HPDE6-E6E7 (cell line): ENCODE measurements at regions not wholly inside any gene's neighbourhood (a gene's known extent, or its start where the extent isn't known, plus 50 kb on each side); places are given as distances from the start of the nearest gene placed in this dataset.
"Not testable (repeated sequence)": the region's sequence is repeated elsewhere in the genome, so short reads cannot be mapped to it uniquely, and the experiment has no call there.

Experiments
- DNase-seq: peaks from one replicate; pipeline ENCODE4 v3.0.0; 2011; ENCODE audit warnings: missing footprints; ENCODE audit errors: extremely low spot score

DNA sequence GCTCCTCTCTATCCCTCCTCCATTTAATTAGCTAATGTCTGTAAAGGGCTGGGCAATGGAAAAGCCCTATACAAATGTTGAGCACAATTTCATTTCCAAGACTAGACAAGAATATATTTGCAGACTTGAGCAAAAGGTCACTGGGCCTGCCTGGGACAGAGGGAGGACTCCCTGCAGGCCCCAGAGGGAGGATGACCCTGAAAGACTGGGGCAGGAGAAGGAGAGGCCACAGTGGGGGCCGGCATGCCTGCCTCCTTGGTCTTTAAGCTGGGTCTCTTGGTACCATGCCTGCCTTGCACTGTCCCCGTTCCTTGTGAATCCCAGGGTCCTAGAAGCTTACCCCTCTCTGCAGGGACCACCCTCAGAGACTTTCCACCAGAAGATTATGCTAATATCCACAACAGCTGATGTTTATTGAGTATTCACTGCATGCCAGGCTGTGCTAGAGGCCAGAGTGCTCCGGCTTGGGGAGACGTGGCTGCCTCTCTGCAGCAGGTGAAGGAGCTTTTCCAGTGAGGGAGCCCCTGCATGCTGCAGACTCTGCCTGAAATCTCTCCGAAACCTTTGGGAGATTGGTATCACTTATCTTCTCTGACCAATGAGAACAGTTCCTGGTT, 72.7 kb upstream of the HSPA9 start:
- no peak for DNase-seq

DNA sequence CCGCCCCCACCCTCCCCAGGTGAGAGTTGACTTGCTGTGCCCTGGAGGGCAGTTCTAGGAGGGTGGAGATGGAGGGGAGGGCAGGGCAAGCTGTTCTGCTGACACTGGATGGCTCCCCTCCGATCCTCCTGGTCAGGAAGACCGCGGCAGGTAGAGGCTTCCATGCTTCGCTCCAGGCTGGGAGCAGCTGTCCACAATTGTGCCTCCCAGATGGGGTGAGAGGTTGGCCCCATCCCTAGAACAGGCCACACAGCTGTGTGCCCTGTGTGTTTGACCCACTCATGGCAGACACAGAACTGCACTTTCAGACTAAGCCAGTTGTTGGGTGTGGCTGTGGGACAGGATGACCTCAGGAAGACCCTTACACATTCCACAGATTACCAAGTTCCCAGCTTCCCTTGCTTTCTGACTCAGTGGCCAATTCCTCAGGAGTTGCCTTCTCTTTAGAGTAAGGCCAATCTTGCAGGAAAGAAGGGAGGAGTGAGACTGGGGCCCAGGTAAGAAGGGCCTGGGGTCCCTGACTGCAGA, 72.1 kb upstream of the HSPA9 start:
- DNase-seq: no peak

GRCh38 chr5:138646671-138647070, 71.5 kb upstream of the HSPA9 start:
- no peak for DNase-seq

- DNase-seq: no peak
Measured at GRCh38 chr5:138645778-138646575, 70.8 kb upstream of the HSPA9 start.

- no peak for DNase-seq
Measured at GRCh38 chr5:138643040-138643791, 68.0 kb upstream of the HSPA9 start.

GRCh38 chr5:138641547-138642298, 66.5 kb upstream of the HSPA9 start:
- no peak for DNase-seq

DNA sequence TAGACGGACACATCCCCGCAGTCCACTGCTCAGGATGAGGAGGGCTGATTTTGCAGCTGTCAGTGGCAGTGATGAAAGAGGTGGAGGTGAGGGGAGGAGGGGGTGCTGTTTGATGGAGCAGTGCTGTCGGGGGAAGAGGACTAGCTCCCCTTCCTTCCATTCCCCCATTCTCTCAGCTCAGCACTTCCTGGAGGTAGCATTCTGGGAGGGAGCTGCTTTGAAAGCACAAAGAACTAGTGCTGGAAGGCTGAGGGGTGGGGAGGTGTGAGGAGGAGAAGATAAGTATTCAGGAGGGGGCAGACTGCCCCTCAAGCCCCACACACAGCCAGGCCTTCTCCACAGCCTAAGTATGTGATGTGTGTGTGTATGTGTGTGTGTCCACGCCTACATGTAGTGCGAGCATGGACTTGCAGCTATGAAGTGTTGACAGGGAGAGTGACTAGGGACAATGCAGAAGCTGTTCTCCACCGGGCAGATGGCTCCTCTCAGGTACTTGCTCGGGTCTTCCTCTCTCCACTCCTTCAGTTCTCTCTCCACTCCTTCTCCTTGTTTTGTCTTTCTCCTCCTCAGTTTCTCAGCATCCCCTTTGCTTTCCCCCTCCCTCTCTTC, 65.5 kb upstream of the HSPA9 start:
- no peak for DNase-seq

DNA sequence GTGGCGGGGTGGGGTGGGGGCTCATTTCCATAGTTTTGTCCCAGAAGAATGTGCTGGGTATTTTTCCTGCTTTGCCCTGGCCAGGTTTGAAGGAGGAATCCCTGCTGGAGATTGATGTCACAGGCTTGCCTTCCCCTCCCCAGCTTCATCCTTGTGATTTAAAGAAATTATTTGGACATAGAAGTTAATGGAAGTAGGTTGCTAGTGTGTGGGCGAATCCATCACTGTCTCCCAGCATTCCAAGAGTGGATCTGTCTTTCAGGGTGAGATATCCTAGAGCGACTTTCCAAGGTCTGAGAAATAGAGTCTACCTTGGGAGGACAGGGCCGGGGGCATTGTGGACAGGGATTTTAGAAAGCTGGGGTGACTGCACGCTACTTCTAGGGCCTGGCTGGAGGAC, 64.9 kb upstream of the HSPA9 start:
- DNase-seq: no peak

- DNase-seq: no peak
Measured at GRCh38 chr5:138639326-138639725, 64.1 kb upstream of the HSPA9 start.

GRCh38 chr5:138637256-138637655, 62.1 kb upstream of the HSPA9 start:
- DNase-seq: no peak

DNA sequence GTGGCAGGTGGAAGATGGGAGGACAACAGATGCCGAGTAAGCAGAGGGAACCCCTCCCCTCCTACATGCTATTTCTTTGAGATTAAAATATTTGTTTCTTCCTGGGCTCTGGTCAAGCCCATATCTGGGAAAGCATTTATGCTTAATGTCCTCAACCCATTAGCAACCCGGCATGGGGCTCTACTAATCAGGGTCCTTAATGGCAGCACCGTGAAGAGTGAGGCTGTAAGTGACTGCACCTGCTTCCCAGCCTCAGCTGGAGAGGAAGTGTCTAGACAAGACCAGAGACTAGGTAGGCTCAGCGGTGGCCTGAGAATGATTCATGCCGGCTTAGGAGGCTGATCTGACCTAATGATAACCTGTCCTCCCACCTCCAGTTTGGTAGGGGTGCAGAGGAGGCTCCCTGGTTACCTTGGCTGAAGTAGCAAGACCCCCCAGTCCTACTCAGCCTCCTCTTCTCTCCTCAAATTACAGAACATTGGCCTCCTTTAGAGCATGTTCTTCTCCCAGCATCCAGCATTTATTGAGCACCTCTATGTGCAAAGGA, 61.3 kb upstream of the HSPA9 start:
- no peak for DNase-seq

DNA sequence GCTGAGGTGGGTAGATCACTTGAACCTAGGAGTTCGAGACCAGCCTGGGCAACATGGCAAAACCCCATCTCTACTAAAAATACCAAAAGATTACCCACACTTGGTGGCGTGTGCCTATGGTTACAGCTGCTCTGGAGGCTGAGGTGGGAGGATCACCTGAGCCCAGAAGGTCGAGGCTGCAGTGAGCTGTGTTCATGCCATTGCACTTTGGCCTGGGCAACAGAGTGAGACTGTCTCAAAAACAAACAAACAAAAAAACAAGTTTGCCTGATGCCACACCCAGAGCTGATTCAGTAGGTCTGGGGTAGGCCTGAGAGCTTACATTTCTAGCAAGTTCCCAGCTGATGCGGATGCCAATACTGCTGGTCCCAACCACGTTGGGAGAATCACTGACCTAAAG, 60.5 kb upstream of the HSPA9 start:
- no peak for DNase-seq

GRCh38 chr5:138635265-138635664, 60.1 kb upstream of the HSPA9 start:
- no peak for DNase-seq

DNA sequence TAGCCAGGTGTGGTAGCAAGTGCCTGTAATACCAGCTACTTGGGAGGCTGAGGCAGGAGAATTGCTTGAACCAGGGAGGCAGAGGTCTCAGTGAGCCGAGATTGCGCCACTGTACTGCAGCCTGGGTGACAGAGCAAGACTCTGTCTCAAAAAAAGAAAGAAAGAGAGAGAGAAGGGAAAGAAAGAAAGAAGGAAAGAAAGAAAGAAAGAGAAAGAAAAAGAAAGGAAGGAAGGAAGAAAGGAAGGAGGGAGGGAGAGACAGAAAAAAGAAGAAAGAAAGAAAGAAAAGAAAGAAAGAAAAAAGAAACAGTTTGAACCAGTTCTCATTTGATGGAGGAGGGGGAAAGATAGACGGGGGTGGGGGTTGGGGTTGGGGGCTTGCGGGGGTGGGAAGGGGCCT, 59.6 kb upstream of the HSPA9 start:
- not testable (repeated sequence) for DNase-seq

GRCh38 chr5:138632900-138633489, 57.8 kb upstream of the HSPA9 start:
- DNase-seq: no peak

DNA sequence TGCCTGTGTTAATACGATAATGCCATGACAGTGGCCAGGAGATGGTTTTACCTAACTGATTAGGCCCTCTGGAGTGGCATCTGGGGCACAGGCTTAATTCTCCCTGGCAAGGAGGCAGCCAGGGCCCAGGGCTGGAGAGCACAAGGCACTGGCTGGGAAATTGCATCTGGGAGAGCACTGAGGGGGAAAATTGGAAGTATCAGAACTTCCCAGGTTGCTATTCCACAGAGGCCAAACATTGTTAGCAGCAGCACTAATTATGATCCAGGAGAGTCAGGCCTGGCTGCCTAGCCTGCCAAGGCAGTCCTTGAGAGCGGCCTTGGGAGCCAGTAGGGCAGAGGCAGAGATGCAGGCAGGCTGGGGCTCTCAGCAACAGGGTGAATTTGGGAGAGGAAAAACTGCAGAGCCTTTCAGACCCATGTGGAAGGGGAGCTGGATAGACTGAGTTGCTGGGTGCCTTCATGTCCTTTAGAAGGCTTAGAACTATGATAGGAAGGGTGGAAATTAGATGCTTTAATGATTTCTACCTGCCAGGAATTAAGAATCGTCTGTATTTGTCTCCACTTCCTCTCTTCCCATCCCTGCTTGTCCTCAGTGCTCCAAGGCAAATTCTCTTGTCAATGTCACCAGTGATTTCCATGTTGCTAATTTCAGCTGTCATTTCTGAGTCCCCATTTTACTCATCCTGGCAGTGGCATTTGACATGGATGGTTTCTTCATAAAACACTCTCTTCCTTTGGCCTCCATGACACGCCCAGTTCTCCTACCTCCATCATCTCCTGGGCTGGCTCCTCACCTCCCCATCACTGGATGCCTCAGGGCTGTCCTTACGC, 56.1 kb upstream of the HSPA9 start:
- no peak for DNase-seq

DNA sequence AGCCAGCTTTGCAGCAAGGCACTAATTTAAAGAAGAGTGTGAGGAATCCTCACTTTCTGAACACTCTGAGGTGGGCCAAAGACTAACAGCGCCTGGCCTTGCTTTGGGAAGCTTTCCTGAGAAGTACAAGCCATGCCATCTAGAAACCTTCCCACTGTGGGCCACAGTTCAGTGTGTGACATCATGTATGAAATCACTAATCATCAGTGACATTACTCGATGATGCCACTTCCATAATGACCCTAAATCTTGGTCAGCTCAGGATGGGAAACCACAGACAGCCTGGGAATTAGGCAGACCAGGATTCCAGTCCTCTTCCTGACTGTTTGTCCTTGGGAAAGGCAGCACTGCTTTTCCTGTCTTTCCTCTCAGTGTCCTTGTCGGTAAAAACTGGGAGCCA, 54.2 kb upstream of the HSPA9 start:
- no peak for DNase-seq

GRCh38 chr5:138626333-138626944, 51.2 kb upstream of the HSPA9 start:
- DNase-seq: no peak

- DNase-seq: no peak
Measured at GRCh38 chr5:138625134-138625533, 49.9 kb upstream of the HSPA9 start.
